ENCODE measurements at regions not wholly inside any gene's neighbourhood (a gene's known extent, or its start where the extent isn't known, plus 50 kb on each side); places are given as distances from the start of the nearest gene placed in this dataset.

DNA sequence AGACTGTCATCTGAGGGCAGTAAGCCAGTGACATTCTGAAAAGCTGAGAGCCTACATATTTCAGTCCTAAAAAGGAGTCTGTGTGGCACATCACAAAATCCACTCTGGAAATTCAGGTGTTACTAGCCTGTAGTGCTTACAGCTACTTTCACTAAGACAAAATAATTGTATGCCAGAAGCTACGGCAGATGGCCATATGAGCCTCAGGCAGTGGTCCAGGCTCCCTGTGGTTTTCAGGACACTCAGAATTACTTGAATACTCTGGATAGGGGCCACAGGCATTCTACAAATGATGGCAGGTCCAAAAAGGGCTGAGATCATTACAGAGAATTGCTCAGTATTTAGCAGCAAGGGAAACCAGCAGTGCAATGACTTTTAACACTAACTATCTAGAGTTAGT is 527.1 kb downstream of the MRPL39 start:
- Histone ChIP-seq H3K27me3 (ENCODE audit: insufficient read depth, low read length) (no peaks in the 10 kb centered on the region), H2BK120ac (ENCODE audit: insufficient read depth, low read length, poor library complexity) (no peak overlapping the region), H3K36me3 (ENCODE audit: control insufficient read depth in 1 of 2, insufficient read depth in 2 of 2, low read length in 2 of 2) (no peaks in the 10 kb centered on the region), H3K4ac (ENCODE audit: low read depth, low read length) (no peak overlapping the region), H2BK5ac (ENCODE audit: low read depth, low read length, poor library complexity) (no peak overlapping the region), H3K4me1 (ENCODE audit: control insufficient read depth in 1 of 2, insufficient read depth in 2 of 2, low read length in 2 of 2) (no peaks in the 10 kb centered on the region), H4K91ac (ENCODE audit: low read depth, low read length) (no peak overlapping the region), H3K79me2 (ENCODE audit: control insufficient read depth, insufficient read depth, low read length, poor library complexity) (no peaks in the 10 kb centered on the region), H2AFZ (ENCODE audit: insufficient read depth, low read length, poor library complexity) (no peak overlapping the region), H3K4me2 (ENCODE audit: low read length) (no peak overlapping the region), H3K18ac (ENCODE audit: low read length) (no peak overlapping the region), H3K14ac (ENCODE audit: low read length) (no peak overlapping the region), H3K9me3 (ENCODE audit: insufficient read depth, low read depth, low read length) (no peaks in the 10 kb centered on the region), H3K23ac (ENCODE audit: low read length) (no peak overlapping the region), H3K9ac (ENCODE audit: low read length) (no peak overlapping the region), H3K27ac (ENCODE audit: low read depth, low read length) (no peak overlapping the region), H4K12ac (ENCODE audit: low read depth, low read length) (no peak overlapping the region), H2BK12ac (ENCODE audit: low read length) (no peak overlapping the region), H4K8ac (ENCODE audit: low read depth, low read length) (no peak overlapping the region), H2AK5ac (ENCODE audit: low read length) (no peak overlapping the region), H3K4me3 (ENCODE audit: low read depth, low read length) (no peak overlapping the region), H3K79me1 (ENCODE audit: low read length) (no peaks in the 10 kb centered on the region)
- no CpG with 5 or more reads among the region's 1 CpG for WGBS (ENCODE audit: extremely low coverage, insufficient coverage, insufficient read length)
- DNase-seq: peak in 1 of 2 donors; percentile 0

DNA sequence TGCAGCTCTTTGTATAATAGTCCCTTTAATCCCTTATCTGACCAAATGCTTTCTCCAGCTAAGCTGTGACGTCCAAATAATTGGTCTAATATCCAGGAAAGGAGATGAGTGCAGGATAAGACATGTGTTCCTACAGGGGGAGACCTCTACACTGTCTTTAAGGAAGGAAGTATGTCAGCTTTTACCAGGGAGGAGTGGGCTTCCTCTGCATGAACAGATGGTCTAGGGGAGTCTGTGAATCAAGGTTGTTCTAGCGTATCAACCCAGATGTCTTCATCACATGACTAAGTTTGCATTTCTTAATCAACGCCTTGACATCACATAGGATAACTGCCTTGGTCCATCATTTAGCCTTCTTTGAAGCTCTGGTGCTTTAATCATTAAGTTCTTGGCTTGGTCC is 528.2 kb downstream of the MRPL39 start:
- H3K27me3 ChIP-seq (ENCODE audit: insufficient read depth, low read length): no peaks in the 10 kb centered on the region
- no peak overlapping the region for H2AFZ ChIP-seq (ENCODE audit: insufficient read depth, low read length, poor library complexity)
- H3K4ac ChIP-seq (ENCODE audit: low read depth, low read length): no peak overlapping the region
- no peaks in the 10 kb centered on the region for H3K9me3 ChIP-seq (ENCODE audit: insufficient read depth, low read depth, low read length)
- H4K8ac ChIP-seq (ENCODE audit: low read depth, low read length): no peak overlapping the region
- no peak overlapping the region for H2BK5ac ChIP-seq (ENCODE audit: low read depth, low read length, poor library complexity)
- no peak overlapping the region for H3K23ac ChIP-seq (ENCODE audit: low read length)
- no peak overlapping the region for H3K14ac ChIP-seq (ENCODE audit: low read length)
- H4K91ac ChIP-seq (ENCODE audit: low read depth, low read length): no peak overlapping the region
- no CpG with 5 or more reads among the region's 3 CpGs for WGBS (ENCODE audit: extremely low coverage, insufficient coverage, insufficient read length)
- no peak overlapping the region for H3K27ac ChIP-seq (ENCODE audit: low read depth, low read length)
- no peaks in the 10 kb centered on the region for H3K79me1 ChIP-seq (ENCODE audit: low read length)
- DNase-seq: no peak
- no peaks in the 10 kb centered on the region for H3K36me3 ChIP-seq (ENCODE audit: control insufficient read depth in 1 of 2, insufficient read depth in 2 of 2, low read length in 2 of 2)
- H2BK12ac ChIP-seq (ENCODE audit: low read length): no peak overlapping the region
- no peak overlapping the region for H3K18ac ChIP-seq (ENCODE audit: low read length)
- H3K4me1 ChIP-seq (ENCODE audit: control insufficient read depth in 1 of 2, insufficient read depth in 2 of 2, low read length in 2 of 2): no peaks in the 10 kb centered on the region
- no peak overlapping the region for H3K9ac ChIP-seq (ENCODE audit: low read length)
- H2BK120ac ChIP-seq (ENCODE audit: insufficient read depth, low read length, poor library complexity): no peak overlapping the region
- H4K12ac ChIP-seq (ENCODE audit: low read depth, low read length): no peak overlapping the region
- no peaks in the 10 kb centered on the region for H3K79me2 ChIP-seq (ENCODE audit: control insufficient read depth, insufficient read depth, low read length, poor library complexity)
- H3K4me3 ChIP-seq (ENCODE audit: low read depth, low read length): no peak overlapping the region
- no peak overlapping the region for H3K4me2 ChIP-seq (ENCODE audit: low read length)
- no peak overlapping the region for H2AK5ac ChIP-seq (ENCODE audit: low read length)

DNA sequence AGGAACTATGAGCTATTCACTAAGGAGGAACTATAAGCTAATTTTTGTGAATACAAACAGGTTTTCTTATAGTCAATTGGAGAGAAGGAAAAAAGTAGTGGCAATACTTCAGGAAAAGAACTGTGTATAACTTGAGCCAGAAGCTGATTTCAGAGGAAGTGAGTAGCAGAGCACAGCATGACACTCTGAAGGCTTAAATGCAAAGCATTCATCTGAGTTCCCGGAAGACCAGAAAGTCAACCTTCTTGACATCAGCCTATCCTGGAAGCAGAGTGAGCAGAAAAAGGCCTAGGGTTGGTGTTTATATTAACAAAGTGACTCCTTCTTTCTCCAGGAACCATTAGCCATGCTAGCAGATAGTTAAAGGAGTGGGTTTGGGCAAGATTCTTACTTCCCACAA is 545.2 kb downstream of the MRPL39 start:
- Histone ChIP-seq H3K14ac (ENCODE audit: low read length) (no peak overlapping the region), H3K4me1 (ENCODE audit: control insufficient read depth in 1 of 2, insufficient read depth in 2 of 2, low read length in 2 of 2) (no peaks in the 10 kb centered on the region), H2BK120ac (ENCODE audit: insufficient read depth, low read length, poor library complexity) (no peak overlapping the region), H2AFZ (ENCODE audit: insufficient read depth, low read length, poor library complexity) (no peak overlapping the region), H3K27me3 (ENCODE audit: insufficient read depth, low read length) (no peaks in the 10 kb centered on the region), H3K27ac (ENCODE audit: low read depth, low read length) (no peak overlapping the region), H3K9ac (ENCODE audit: low read length) (no peak overlapping the region), H3K4me2 (ENCODE audit: low read length) (no peak overlapping the region), H3K18ac (ENCODE audit: low read length) (no peak overlapping the region), H4K12ac (ENCODE audit: low read depth, low read length) (no peak overlapping the region), H2BK5ac (ENCODE audit: low read depth, low read length, poor library complexity) (no peak overlapping the region), H3K79me2 (ENCODE audit: control insufficient read depth, insufficient read depth, low read length, poor library complexity) (no peaks in the 10 kb centered on the region), H4K8ac (ENCODE audit: low read depth, low read length) (no peak overlapping the region), H3K9me3 (ENCODE audit: insufficient read depth, low read depth, low read length) (no peaks in the 10 kb centered on the region), H4K91ac (ENCODE audit: low read depth, low read length) (no peak overlapping the region), H3K79me1 (ENCODE audit: low read length) (no peaks in the 10 kb centered on the region), H3K36me3 (ENCODE audit: control insufficient read depth in 1 of 2, insufficient read depth in 2 of 2, low read length in 2 of 2) (no peaks in the 10 kb centered on the region), H3K4me3 (ENCODE audit: low read depth, low read length) (no peak overlapping the region), H2AK5ac (ENCODE audit: low read length) (no peak overlapping the region), H3K4ac (ENCODE audit: low read depth, low read length) (no peak overlapping the region), H2BK12ac (ENCODE audit: low read length) (no peak overlapping the region), H3K23ac (ENCODE audit: low read length) (no peak overlapping the region)
- WGBS (ENCODE audit: extremely low coverage, insufficient coverage, insufficient read length): no CpG with 5 or more reads among the region's 1 CpG
- DNase-seq: no peak

DNA sequence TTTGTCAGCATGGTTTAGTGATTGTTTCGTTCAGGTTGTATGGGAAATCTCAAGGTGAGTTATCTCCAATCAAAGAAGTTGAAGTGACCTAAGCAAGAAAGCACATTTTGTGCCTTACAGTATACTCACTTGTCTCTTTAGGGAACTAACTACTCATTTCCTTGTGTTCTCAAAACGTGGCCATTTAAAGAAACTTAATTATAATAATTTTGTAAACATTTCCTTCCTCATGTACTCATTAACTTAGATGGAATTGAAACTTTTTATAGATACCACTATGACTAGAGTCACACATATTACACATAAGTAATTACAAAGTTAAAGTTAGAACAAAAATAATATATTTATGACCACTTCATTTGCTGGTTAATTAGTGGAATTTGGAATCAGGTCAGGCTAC is 552.6 kb downstream of the MRPL39 start:
- H3K18ac ChIP-seq (ENCODE audit: low read length): no peak overlapping the region
- DNase-seq: no peak
- no peaks in the 10 kb centered on the region for H3K4me1 ChIP-seq (ENCODE audit: control insufficient read depth in 1 of 2, insufficient read depth in 2 of 2, low read length in 2 of 2)
- H3K79me1 ChIP-seq (ENCODE audit: low read length): no peaks in the 10 kb centered on the region
- no peak overlapping the region for H2AFZ ChIP-seq (ENCODE audit: insufficient read depth, low read length, poor library complexity)
- no peaks in the 10 kb centered on the region for H3K79me2 ChIP-seq (ENCODE audit: control insufficient read depth, insufficient read depth, low read length, poor library complexity)
- H2AK5ac ChIP-seq (ENCODE audit: low read length): no peak overlapping the region
- no peaks in the 10 kb centered on the region for H3K9me3 ChIP-seq (ENCODE audit: insufficient read depth, low read depth, low read length)
- H3K9ac ChIP-seq (ENCODE audit: low read length): no peak overlapping the region
- H3K4me2 ChIP-seq (ENCODE audit: low read length): no peak overlapping the region
- no peak overlapping the region for H2BK5ac ChIP-seq (ENCODE audit: low read depth, low read length, poor library complexity)
- H4K8ac ChIP-seq (ENCODE audit: low read depth, low read length): no peak overlapping the region
- H3K14ac ChIP-seq (ENCODE audit: low read length): no peak overlapping the region
- H4K12ac ChIP-seq (ENCODE audit: low read depth, low read length): no peak overlapping the region
- H3K27me3 ChIP-seq (ENCODE audit: insufficient read depth, low read length): no peaks in the 10 kb centered on the region
- H2BK12ac ChIP-seq (ENCODE audit: low read length): no peak overlapping the region
- no peak overlapping the region for H3K23ac ChIP-seq (ENCODE audit: low read length)
- no CpG with 5 or more reads among the region's 2 CpGs for whole genome bisulfite sequencing (ENCODE audit: extremely low coverage, insufficient coverage, insufficient read length)
- no peak overlapping the region for H3K4ac ChIP-seq (ENCODE audit: low read depth, low read length)
- no peak overlapping the region for H3K4me3 ChIP-seq (ENCODE audit: low read depth, low read length)
- H3K27ac ChIP-seq (ENCODE audit: low read depth, low read length): no peak overlapping the region
- no peak overlapping the region for H4K91ac ChIP-seq (ENCODE audit: low read depth, low read length)
- H2BK120ac ChIP-seq (ENCODE audit: insufficient read depth, low read length, poor library complexity): no peak overlapping the region
- H3K36me3 ChIP-seq (ENCODE audit: control insufficient read depth in 1 of 2, insufficient read depth in 2 of 2, low read length in 2 of 2): no peaks in the 10 kb centered on the region
